WERI-Rb-1 (cell line): ENCODE measurements at regions not wholly inside any gene's neighbourhood (a gene's known extent, or its start where the extent isn't known, plus 50 kb on each side); places are given as distances from the start of the nearest gene placed in this dataset.
A peak's percentile ranks its signal among the peaks of the same experiment; 100 is the strongest.

Experiments
- DNase-seq: peaks from one replicate; pipeline ENCODE4 v3.0.0-alpha.2; 2020
- H3K27ac ChIP-seq: fragments of 250-450 bp; sonication (Bioruptor Pico); 2 replicates; pipeline ENCODE4 v1.5.1; 2020; ENCODE audit warnings: mild to moderate bottlenecking, moderate library complexity
- H3K27me3 ChIP-seq: fragments of 250-450 bp; sonication (Bioruptor Pico); 2 replicates; pipeline ENCODE4 v1.5.1; 2021; ENCODE audit warnings: mild to moderate bottlenecking, low read depth, moderate library complexity; ENCODE audit not compliant: insufficient read depth, severe bottlenecking
- H3K36me3 ChIP-seq: fragments of 250-450 bp; sonication (Bioruptor Pico); 2 replicates; pipeline ENCODE4 v1.5.1; 2020; ENCODE audit warnings: mild to moderate bottlenecking, moderate library complexity
- H3K4me3 ChIP-seq: 2 replicates; pipeline ENCODE4 v1.5.1; 2011; ENCODE audit warnings: low read depth, mild to moderate bottlenecking, control low read depth, low read length
- H3K9me3 ChIP-seq: fragments of 250-450 bp; sonication (Bioruptor Pico); 2 replicates; pipeline ENCODE4 v1.5.1; 2021; ENCODE audit warnings: mild to moderate bottlenecking, moderate library complexity; ENCODE audit not compliant: severe bottlenecking
- CTCF ChIP-seq: IDR thresholded peaks from 2 replicates; pipeline ENCODE4 v1.5.1; 2011; ENCODE audit warnings: low read depth, mild to moderate bottlenecking, control low read depth, inconsistent platforms, low read length

GRCh38 chr12:25653487-25654175 lies 100.5 kb upstream of the LMNTD1 start:
- no peaks in the 10 kb centered on the region for H3K9me3 ChIP-seq
- no peak overlapping the region for H3K4me3 ChIP-seq
- no peak for DNase-seq
- no peaks in the 10 kb centered on the region for H3K36me3 ChIP-seq
- no peak for TF ChIP-seq CTCF
- H3K27me3 ChIP-seq: no peaks in the 10 kb centered on the region
- no peak overlapping the region for H3K27ac ChIP-seq

GRCh38 chr12:25655702-25656101 lies 102.6 kb upstream of the LMNTD1 start:
- H3K9me3 ChIP-seq: no peaks in the 10 kb centered on the region
- no peak overlapping the region for H3K4me3 ChIP-seq
- H3K27me3 ChIP-seq: no peaks in the 10 kb centered on the region
- H3K27ac ChIP-seq: peak overlapping the region; percentile 1
- no peak for TF ChIP-seq CTCF
- H3K36me3 ChIP-seq: no peaks in the 10 kb centered on the region
- DNase-seq: peak; percentile 63

- H3K27me3 ChIP-seq: no peaks in the 10 kb centered on the region
- no peaks in the 10 kb centered on the region for H3K36me3 ChIP-seq
- no peak for DNase-seq
- no peak overlapping the region for H3K27ac ChIP-seq
- H3K4me3 ChIP-seq: no peak overlapping the region
- no peak for TF ChIP-seq CTCF
- H3K9me3 ChIP-seq: no peaks in the 10 kb centered on the region
Measured at GRCh38 chr12:25659621-25660020, 106.5 kb upstream of the LMNTD1 start.

- no peak for DNase-seq
- H3K4me3 ChIP-seq: no peak overlapping the region
- TF ChIP-seq CTCF: no peak
- no peaks in the 10 kb centered on the region for H3K27me3 ChIP-seq
- no peak overlapping the region for H3K27ac ChIP-seq
- H3K36me3 ChIP-seq: no peaks in the 10 kb centered on the region
- no peaks in the 10 kb centered on the region for H3K9me3 ChIP-seq
Measured at GRCh38 chr12:25670076-25671055, 117.3 kb upstream of the LMNTD1 start.

- no peak for DNase-seq
- H3K4me3 ChIP-seq: no peak overlapping the region
- TF ChIP-seq CTCF: no peak
- no peaks in the 10 kb centered on the region for H3K9me3 ChIP-seq
- no peak overlapping the region for H3K27ac ChIP-seq
- H3K27me3 ChIP-seq: no peaks in the 10 kb centered on the region
- H3K36me3 ChIP-seq: no peaks in the 10 kb centered on the region
Measured at GRCh38 chr12:25675808-25676207, 122.7 kb upstream of the LMNTD1 start.
